WTC11 (cell line): ENCODE measurements at regions not wholly inside any gene's neighbourhood (a gene's known extent, or its start where the extent isn't known, plus 50 kb on each side); places are given as distances from the start of the nearest gene placed in this dataset.

ENCODE experiments used
- ATF3 ChIP-seq: sonication (generic); formaldehyde crosslinking; conservative IDR thresholded peaks from 2 replicates; pipeline ENCODE4 v1.8.1; 2022; ENCODE audit warnings: mild to moderate bottlenecking, missing genetic modification reagents
- CTCF ChIP-seq: fragments of 200-600 bp; IDR thresholded peaks from 2 replicates; pipeline ENCODE4 v1.8.0; 2022; ENCODE audit warnings: antibody characterized with exemption
- ERG ChIP-seq: fragments of 250-450 bp; sonication (Bioruptor Pico); IDR thresholded peaks from 2 replicates; pipeline ENCODE4 v1.8.0; 2021; ENCODE audit warnings: mild to moderate bottlenecking
- IRF2 ChIP-seq: sonication (generic); formaldehyde crosslinking; IDR thresholded peaks from 2 replicates; pipeline ENCODE4 v1.8.0; 2022; ENCODE audit warnings: low read depth, missing genetic modification reagents, borderline replicate concordance
- KAT7 ChIP-seq: sonication (generic); formaldehyde crosslinking; IDR thresholded peaks from 2 replicates; pipeline ENCODE4 v1.8.1; 2023; ENCODE audit warnings: missing genetic modification reagents, mild to moderate bottlenecking, borderline replicate concordance
- NFYB ChIP-seq: sonication (generic); formaldehyde crosslinking; conservative IDR thresholded peaks from 2 replicates; pipeline ENCODE4 v1.8.0; 2022; ENCODE audit warnings: low read depth, missing genetic modification reagents
- NR3C1 ChIP-seq: sonication (generic); formaldehyde crosslinking; conservative IDR thresholded peaks from 2 replicates; pipeline ENCODE4 v1.8.1; 2023; ENCODE audit warnings: low read depth, mild to moderate bottlenecking, missing genetic modification reagents
- STAT6 ChIP-seq: sonication (generic); formaldehyde crosslinking; conservative IDR thresholded peaks from 2 replicates; pipeline ENCODE4 v1.8.1; 2023; ENCODE audit warnings: mild to moderate bottlenecking, low read depth, missing genetic modification reagents, moderate library complexity
- TCF7 ChIP-seq: sonication (generic); formaldehyde crosslinking; IDR thresholded peaks from 2 replicates; pipeline ENCODE4 v1.8.0; 2022; ENCODE audit warnings: mild to moderate bottlenecking, low read depth, missing genetic modification reagents, moderate library complexity
- TEAD4 ChIP-seq: sonication (generic); formaldehyde crosslinking; IDR thresholded peaks from 2 replicates; pipeline ENCODE4 v1.8.0; 2022; ENCODE audit warnings: mild to moderate bottlenecking, missing genetic modification reagents
- USF2 ChIP-seq: sonication (generic); formaldehyde crosslinking; IDR thresholded peaks from 2 replicates; pipeline ENCODE4 v1.8.1; 2023; ENCODE audit warnings: mild to moderate bottlenecking, missing genetic modification reagents, moderate library complexity
- ZBTB43 ChIP-seq: sonication (generic); formaldehyde crosslinking; IDR thresholded peaks from 2 replicates; pipeline ENCODE4 v1.8.1; 2023; ENCODE audit warnings: mild to moderate bottlenecking, missing genetic modification reagents

GRCh38 chr10:128289621-128290020 is 163.4 kb upstream of the MKI67 start:
- TF ChIP-seq TCF7 (CRISPR knock-in tag) (no peak), CTCF (no peak), NFYB (no peak), USF2 (CRISPR knock-in tag) (no peak), IRF2 (no peak), ERG (CRISPR knock-in tag) (no peak), STAT6 (CRISPR knock-in tag) (no peak), NR3C1 (CRISPR knock-in tag) (no peak), KAT7 (CRISPR knock-in tag) (no peak), ZBTB43 (CRISPR knock-in tag) (no peak), ATF3 (CRISPR knock-in tag) (no peak), TEAD4 (CRISPR knock-in tag) (no peak)
